ENCODE measurements at regions not wholly inside any gene's neighbourhood (a gene's known extent, or its start where the extent isn't known, plus 50 kb on each side); places are given as distances from the start of the nearest gene placed in this dataset.

GRCh38 chr11:133595998-133596590 lies 63.8 kb upstream of the OPCML start:
- TF ChIP-seq CTCF (IDR thresholded peaks at IDR 0.05): no peak
- TF ChIP-seq POLR2A (IDR thresholded peaks at IDR 0.05): no peak
- no peak for TF ChIP-seq POLR2AphosphoS5 (IDR thresholded peaks at IDR 0.05)
- TF ChIP-seq EP300 (IDR thresholded peaks at IDR 0.05): no peak
